ENCODE measurements at regions not wholly inside any gene's neighbourhood (a gene's known extent, or its start where the extent isn't known, plus 50 kb on each side); places are given as distances from the start of the nearest gene placed in this dataset.

- TF ChIP-seq OVOL2 (CRISPR knock-in tag; IDR thresholded peaks at IDR 0.05; ENCODE audit: borderline replicate concordance) (no peak), ATF3 (CRISPR knock-in tag; conservative IDR thresholded peaks at IDR 0.05) (no peak)
- TF ChIP-seq, protein P1, sequence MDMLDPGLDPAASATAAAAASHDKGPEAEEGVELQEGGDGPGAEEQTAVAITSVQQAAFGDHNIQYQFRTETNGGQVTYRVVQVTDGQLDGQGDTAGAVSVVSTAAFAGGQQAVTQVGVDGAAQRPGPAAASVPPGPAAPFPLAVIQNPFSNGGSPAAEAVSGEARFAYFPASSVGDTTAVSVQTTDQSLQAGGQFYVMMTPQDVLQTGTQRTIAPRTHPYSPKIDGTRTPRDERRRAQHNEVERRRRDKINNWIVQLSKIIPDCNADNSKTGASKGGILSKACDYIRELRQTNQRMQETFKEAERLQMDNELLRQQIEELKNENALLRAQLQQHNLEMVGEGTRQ (CRISPR knock-in tag; IDR thresholded peaks at IDR 0.05), result no peak
Observed at GRCh38 chr1:219433496-219434131, 179.3 kb downstream of the ZC3H11B start.
